ACC112 (cell line): ENCODE measurements at regions not wholly inside any gene's neighbourhood (a gene's known extent, or its start where the extent isn't known, plus 50 kb on each side); places are given as distances from the start of the nearest gene placed in this dataset.

Experiments
- H2AFZ ChIP-seq: fragments of 200-600 bp; sonication (generic); one replicate; pipeline ENCODE4 v1.6.0; 2017; ENCODE audit warnings: antibody characterized with exemption, low read length; ENCODE audit not compliant: unreplicated experiment
- H3K27ac ChIP-seq: fragments of 200-600 bp; sonication (generic); 2 replicates; pipeline ENCODE4 v1.5.1; 2014; ENCODE audit warnings: low read depth, mild to moderate bottlenecking, antibody characterized with exemption, low read length, moderate library complexity
- H3K27me3 ChIP-seq: fragments of 200-600 bp; sonication (generic); 2 replicates; pipeline ENCODE4 v1.6.1; 2014; ENCODE audit warnings: mild to moderate bottlenecking, antibody characterized with exemption, low read length, moderate library complexity, mixed read lengths; ENCODE audit not compliant: insufficient read depth
- H3K36me3 ChIP-seq: fragments of 200-600 bp; sonication (generic); 2 replicates; pipeline ENCODE4 v1.6.1; 2016; ENCODE audit warnings: mild to moderate bottlenecking, antibody characterized with exemption, low read length, moderate library complexity, mixed read lengths; ENCODE audit not compliant: insufficient read depth
- H3K4me1 ChIP-seq: fragments of 200-600 bp; sonication (generic); one replicate; pipeline ENCODE4 v1.6.1; 2016; ENCODE audit warnings: low read length, mixed read lengths; ENCODE audit not compliant: insufficient read depth, unreplicated experiment, control insufficient read depth
- H3K4me3 ChIP-seq: fragments of 200-600 bp; sonication (generic); 2 replicates; pipeline ENCODE4 v1.5.1; 2014; ENCODE audit warnings: mild to moderate bottlenecking, low read depth, low read length
- H3K79me2 ChIP-seq: fragments of 200-600 bp; sonication (generic); one replicate; pipeline ENCODE4 v1.6.0; 2016; ENCODE audit warnings: low read length; ENCODE audit not compliant: control insufficient read depth, unreplicated experiment, insufficient read depth

DNA sequence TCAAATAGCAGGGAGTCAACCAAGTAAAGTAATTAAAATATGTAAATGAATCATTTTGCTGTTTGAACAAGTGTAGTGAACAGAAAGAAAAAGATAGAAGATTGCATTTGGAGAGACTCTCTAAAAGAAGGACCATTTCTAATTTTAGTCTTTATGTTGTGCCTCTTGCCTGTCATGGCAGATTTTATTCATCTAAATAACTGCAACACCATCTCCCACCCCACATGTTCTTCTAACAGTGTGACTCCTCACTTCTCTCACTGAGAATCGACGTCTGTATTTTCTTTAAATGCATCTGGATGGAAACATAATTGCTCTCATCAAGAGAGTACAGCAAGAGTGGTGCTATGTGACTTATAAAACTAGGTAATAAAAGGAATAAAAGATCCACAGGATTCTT lies 439.9 kb upstream of the GBE1 start:
- Histone ChIP-seq H3K79me2 (no peaks in the 10 kb centered on the region), H3K4me3 (no peak overlapping the region), H3K4me1 (no peaks in the 10 kb centered on the region), H3K36me3 (no peaks in the 10 kb centered on the region), H3K27me3 (peaks cover 10% of the 10 kb centered on the region), H3K27ac (no peak overlapping the region), H2AFZ (no peak overlapping the region)

GRCh38 chr3:82198009-82198408 lies 436.6 kb upstream of the GBE1 start:
- Histone ChIP-seq H3K36me3 (no peaks in the 10 kb centered on the region), H3K4me3 (no peak overlapping the region), H3K27ac (no peak overlapping the region), H3K79me2 (no peaks in the 10 kb centered on the region), H3K4me1 (no peaks in the 10 kb centered on the region), H2AFZ (no peak overlapping the region), H3K27me3 (peaks cover 6% of the 10 kb centered on the region; the same call in 1 of the 2 replicates)

- peaks cover 5% of the 10 kb centered on the region; the same call in 1 of the 2 replicates for H3K27me3 ChIP-seq
- no peaks in the 10 kb centered on the region for H3K79me2 ChIP-seq
- no peak overlapping the region for H2AFZ ChIP-seq
- no peaks in the 10 kb centered on the region for H3K4me1 ChIP-seq
- no peak overlapping the region for H3K4me3 ChIP-seq
- H3K36me3 ChIP-seq = no peaks in the 10 kb centered on the region
- no peak overlapping the region for H3K27ac ChIP-seq
These were observed 435.2 kb upstream of the GBE1 start for GRCh38 chr3:82196645-82197044.

- Histone ChIP-seq H3K79me2 (no peaks in the 10 kb centered on the region), H3K27ac (no peak overlapping the region), H3K4me1 (no peaks in the 10 kb centered on the region), H3K36me3 (no peaks in the 10 kb centered on the region), H2AFZ (no peak overlapping the region), H3K27me3 (no peaks in the 10 kb centered on the region), H3K4me3 (no peak overlapping the region)
These were observed 433.4 kb upstream of the GBE1 start for GRCh38 chr3:82194870-82195269.

- Histone ChIP-seq H3K27me3 (no peaks in the 10 kb centered on the region), H3K4me3 (no peak overlapping the region), H2AFZ (peak overlapping the region; percentile 33), H3K79me2 (no peaks in the 10 kb centered on the region), H3K36me3 (no peaks in the 10 kb centered on the region), H3K27ac (no peak overlapping the region), H3K4me1 (no peaks in the 10 kb centered on the region)
These were observed 424.6 kb upstream of the GBE1 start for GRCh38 chr3:82186017-82186416.

- no peak overlapping the region for H3K27ac ChIP-seq
- no peaks in the 10 kb centered on the region for H3K36me3 ChIP-seq
- no peaks in the 10 kb centered on the region for H3K79me2 ChIP-seq
- H2AFZ ChIP-seq = no peak overlapping the region
- H3K4me1 ChIP-seq = no peaks in the 10 kb centered on the region
- H3K4me3 ChIP-seq = no peak overlapping the region; the same call in 1 of the 2 replicates
- no peaks in the 10 kb centered on the region for H3K27me3 ChIP-seq
These were observed 417.8 kb upstream of the GBE1 start for GRCh38 chr3:82179291-82179690.

DNA sequence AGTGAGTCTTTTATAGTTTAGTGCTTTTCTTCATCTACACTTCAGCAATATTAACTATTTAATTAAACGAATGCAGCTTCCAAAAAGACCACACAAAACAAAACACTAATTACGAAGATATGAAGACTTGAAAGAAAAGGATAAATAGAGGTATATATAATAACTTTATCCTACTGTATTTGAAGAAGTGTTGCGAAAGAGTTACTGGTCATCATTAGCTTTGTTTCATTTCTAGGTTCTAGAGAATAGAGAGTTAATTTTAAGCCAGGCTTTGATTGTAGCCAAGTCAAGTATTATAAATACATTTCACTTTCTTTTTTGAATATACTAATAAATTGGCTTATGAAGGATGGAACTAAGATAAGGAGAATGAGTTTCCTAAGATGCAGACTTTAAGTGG lies 416.8 kb upstream of the GBE1 start:
- Histone ChIP-seq H3K27ac (no peak overlapping the region), H3K4me3 (no peak overlapping the region), H3K36me3 (no peaks in the 10 kb centered on the region), H2AFZ (no peak overlapping the region), H3K4me1 (no peaks in the 10 kb centered on the region), H3K27me3 (no peaks in the 10 kb centered on the region), H3K79me2 (no peaks in the 10 kb centered on the region)

DNA sequence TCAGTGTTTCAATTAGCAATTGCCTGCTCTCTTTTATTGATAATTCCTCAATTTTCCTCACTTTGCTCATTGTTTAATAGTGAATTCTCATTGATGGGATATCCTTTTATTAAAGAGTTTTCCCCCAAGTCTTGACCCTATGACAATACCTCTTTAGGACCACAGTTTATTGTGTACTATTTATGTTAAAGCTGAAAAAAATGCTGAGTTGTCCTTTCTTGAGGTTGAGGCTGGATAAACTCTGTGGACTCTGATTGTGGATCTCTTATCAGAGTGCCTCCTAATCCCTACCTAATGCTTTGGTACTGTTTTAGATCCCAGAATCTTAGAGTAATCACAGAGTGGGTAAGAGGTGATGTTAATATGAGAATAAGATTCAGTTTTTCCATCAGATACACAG lies 416.3 kb upstream of the GBE1 start:
- no peaks in the 10 kb centered on the region for H3K79me2 ChIP-seq
- no peaks in the 10 kb centered on the region for H3K36me3 ChIP-seq
- no peak overlapping the region for H2AFZ ChIP-seq
- no peak overlapping the region for H3K27ac ChIP-seq
- no peaks in the 10 kb centered on the region for H3K27me3 ChIP-seq
- no peak overlapping the region for H3K4me3 ChIP-seq
- H3K4me1 ChIP-seq = no peaks in the 10 kb centered on the region

DNA sequence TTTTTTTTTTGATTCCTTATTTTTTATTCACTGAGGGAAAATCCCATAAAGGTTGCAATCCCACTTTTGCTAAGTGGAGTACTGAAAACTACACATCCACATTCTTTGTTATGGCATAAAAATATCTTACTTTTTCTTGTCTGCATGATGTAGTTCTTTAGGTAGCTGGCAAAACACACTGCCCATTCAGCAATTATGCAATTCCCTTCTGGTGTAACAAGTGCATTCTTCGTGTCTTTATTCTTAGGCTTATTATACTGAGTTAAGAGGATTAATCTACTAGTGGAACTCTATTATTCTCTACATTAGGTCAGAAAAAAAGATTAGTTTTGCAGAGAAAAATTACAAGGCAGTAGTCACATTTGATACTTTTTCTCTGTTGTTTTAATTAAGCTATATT lies 403.8 kb upstream of the GBE1 start:
- no peaks in the 10 kb centered on the region for H3K27me3 ChIP-seq
- no peaks in the 10 kb centered on the region for H3K79me2 ChIP-seq
- H3K4me1 ChIP-seq = no peaks in the 10 kb centered on the region
- H3K4me3 ChIP-seq = no peak overlapping the region
- H2AFZ ChIP-seq = no peak overlapping the region
- H3K36me3 ChIP-seq = no peaks in the 10 kb centered on the region
- H3K27ac ChIP-seq = no peak overlapping the region

- H3K27ac ChIP-seq = no peak overlapping the region
- no peaks in the 10 kb centered on the region for H3K27me3 ChIP-seq
- no peaks in the 10 kb centered on the region for H3K36me3 ChIP-seq
- H2AFZ ChIP-seq = peak overlapping the region; percentile 31
- no peaks in the 10 kb centered on the region for H3K4me1 ChIP-seq
- H3K4me3 ChIP-seq = no peak overlapping the region
- no peaks in the 10 kb centered on the region for H3K79me2 ChIP-seq
These were observed 402.6 kb upstream of the GBE1 start for GRCh38 chr3:82163907-82164520.

DNA sequence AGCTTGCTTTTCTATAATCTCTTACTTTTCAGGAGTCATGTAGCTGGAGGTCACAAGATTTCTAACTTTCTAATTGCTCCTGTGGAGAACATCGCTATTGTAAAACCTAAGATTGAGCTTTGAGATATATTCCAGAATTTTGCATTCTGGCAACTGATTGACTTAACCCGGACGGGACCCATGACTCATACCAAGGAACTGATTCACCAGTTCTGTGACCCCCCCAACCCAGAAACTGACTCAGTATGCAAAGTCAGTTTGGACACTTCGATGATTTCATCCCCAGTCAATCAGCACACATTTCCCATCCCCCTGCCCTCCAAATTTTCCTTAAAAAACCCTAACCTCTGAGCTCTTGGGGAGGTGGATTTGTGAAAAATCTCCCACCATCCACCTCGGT lies 396.5 kb upstream of the GBE1 start:
- peak overlapping the region; percentile 17 for H3K27ac ChIP-seq

More for the DNA sequence above, 396.5 kb upstream of the GBE1 start:
- peaks cover 11% of the 10 kb centered on the region for H3K4me1 ChIP-seq
- peak overlapping the region; percentile 24 for H2AFZ ChIP-seq
- no peaks in the 10 kb centered on the region for H3K27me3 ChIP-seq
- H3K4me3 ChIP-seq = no peak overlapping the region
- no peaks in the 10 kb centered on the region for H3K36me3 ChIP-seq
- H3K79me2 ChIP-seq = no peaks in the 10 kb centered on the region
